Activated naive CD4-positive, alpha-beta T cell treated with anti-CD3 and anti-CD28 coated beads, Interleukin-2, amount 50 U/mL, for 24 hours (primary cell): ENCODE measurements at regions not wholly inside any gene's neighbourhood (a gene's known extent, or its start where the extent isn't known, plus 50 kb on each side); places are given as distances from the start of the nearest gene placed in this dataset.

Experiments
- H3K27ac Mint-ChIP-seq: one replicate; pipeline ENCODE4 v1.8.0; 2021; ENCODE audit warnings: mild to moderate bottlenecking, mixed read lengths
- H3K27me3 Mint-ChIP-seq: one replicate; pipeline ENCODE4 v1.8.0; 2021; ENCODE audit warnings: mixed read lengths
- H3K36me3 Mint-ChIP-seq: one replicate; pipeline ENCODE4 v1.8.0; 2021; ENCODE audit warnings: mixed read lengths
- H3K4me1 Mint-ChIP-seq: one replicate; pipeline ENCODE4 v1.8.0; 2021; ENCODE audit warnings: mixed read lengths
- H3K4me3 Mint-ChIP-seq: one replicate; pipeline ENCODE4 v1.8.0; 2021; ENCODE audit warnings: mild to moderate bottlenecking, mixed read lengths
- H3K9me3 Mint-ChIP-seq: one replicate; pipeline ENCODE4 v1.8.0; 2021; ENCODE audit warnings: mixed read lengths

DNA sequence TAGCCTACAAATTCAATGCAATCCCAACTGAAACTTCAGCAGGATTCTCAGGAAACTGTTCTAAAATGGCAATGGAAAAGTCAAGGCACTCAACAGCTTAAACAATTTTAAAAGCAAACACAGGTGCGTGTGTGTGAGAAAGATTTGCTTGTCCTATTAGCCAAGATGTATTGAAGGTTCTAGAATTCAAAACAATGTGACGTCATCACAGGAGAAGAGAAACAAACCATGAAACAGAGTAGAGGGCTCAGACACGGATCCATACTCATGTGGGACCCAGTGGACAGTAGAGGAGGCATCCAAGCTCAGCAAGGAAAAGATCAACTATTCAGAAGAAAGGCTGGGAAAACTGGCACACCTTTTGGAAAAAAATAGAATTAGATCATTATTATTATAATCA lies 152.8 kb upstream of the DHRS4 start:
- no peak overlapping the region for H3K4me3 Mint-ChIP-seq
- no peaks in the 10 kb centered on the region for H3K27me3 Mint-ChIP-seq
- H3K9me3 Mint-ChIP-seq: peaks cover 10% of the 10 kb centered on the region

GRCh38 chr14:23801766-23802165 lies 151.8 kb upstream of the DHRS4 start:
- Mint-ChIP-seq H3K9me3 (peaks cover 14% of the 10 kb centered on the region), H3K4me3 (no peak overlapping the region), H3K36me3 (no peaks in the 10 kb centered on the region), H3K27ac (no peak overlapping the region), H3K4me1 (no peaks in the 10 kb centered on the region), H3K27me3 (no peaks in the 10 kb centered on the region)

More for the DNA sequence above, 152.8 kb upstream of the DHRS4 start:
- no peak overlapping the region for H3K27ac Mint-ChIP-seq
- H3K36me3 Mint-ChIP-seq: no peaks in the 10 kb centered on the region
- H3K4me1 Mint-ChIP-seq: no peaks in the 10 kb centered on the region

GRCh38 chr14:23804817-23805216 lies 148.8 kb upstream of the DHRS4 start:
- no peaks in the 10 kb centered on the region for H3K4me1 Mint-ChIP-seq
- H3K27ac Mint-ChIP-seq: no peak overlapping the region

DNA sequence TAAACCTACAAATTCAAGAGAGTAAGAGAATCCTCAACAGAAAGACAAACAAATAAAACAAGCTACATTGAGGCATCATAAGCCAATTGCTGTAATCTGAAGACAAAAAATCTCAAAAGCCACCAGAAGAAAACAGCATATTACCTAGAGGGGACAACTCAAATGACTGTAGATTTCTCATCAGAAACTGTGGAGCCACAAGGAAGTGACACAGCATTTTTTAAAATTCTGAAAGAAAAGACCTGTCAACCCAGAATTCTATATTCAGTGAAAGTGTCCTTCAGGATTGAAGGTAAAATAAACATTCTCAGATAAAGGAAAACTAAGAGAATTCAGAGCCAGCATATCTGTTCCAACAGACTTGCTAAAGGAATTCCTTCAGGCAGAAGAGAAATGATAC lies 147.8 kb upstream of the DHRS4 start:
- H3K9me3 Mint-ChIP-seq: peaks cover 17% of the 10 kb centered on the region
- H3K4me3 Mint-ChIP-seq: no peak overlapping the region
- H3K36me3 Mint-ChIP-seq: peaks cover 1% of the 10 kb centered on the region
- H3K27me3 Mint-ChIP-seq: peaks cover 3% of the 10 kb centered on the region
- no peak overlapping the region for H3K27ac Mint-ChIP-seq
- H3K4me1 Mint-ChIP-seq: no peaks in the 10 kb centered on the region

More at GRCh38 chr14:23804817-23805216, 148.8 kb upstream of the DHRS4 start:
- peaks cover 3% of the 10 kb centered on the region for H3K27me3 Mint-ChIP-seq
- H3K9me3 Mint-ChIP-seq: peaks cover 17% of the 10 kb centered on the region
- H3K4me3 Mint-ChIP-seq: no peak overlapping the region
- H3K36me3 Mint-ChIP-seq: peaks cover 1% of the 10 kb centered on the region

DNA sequence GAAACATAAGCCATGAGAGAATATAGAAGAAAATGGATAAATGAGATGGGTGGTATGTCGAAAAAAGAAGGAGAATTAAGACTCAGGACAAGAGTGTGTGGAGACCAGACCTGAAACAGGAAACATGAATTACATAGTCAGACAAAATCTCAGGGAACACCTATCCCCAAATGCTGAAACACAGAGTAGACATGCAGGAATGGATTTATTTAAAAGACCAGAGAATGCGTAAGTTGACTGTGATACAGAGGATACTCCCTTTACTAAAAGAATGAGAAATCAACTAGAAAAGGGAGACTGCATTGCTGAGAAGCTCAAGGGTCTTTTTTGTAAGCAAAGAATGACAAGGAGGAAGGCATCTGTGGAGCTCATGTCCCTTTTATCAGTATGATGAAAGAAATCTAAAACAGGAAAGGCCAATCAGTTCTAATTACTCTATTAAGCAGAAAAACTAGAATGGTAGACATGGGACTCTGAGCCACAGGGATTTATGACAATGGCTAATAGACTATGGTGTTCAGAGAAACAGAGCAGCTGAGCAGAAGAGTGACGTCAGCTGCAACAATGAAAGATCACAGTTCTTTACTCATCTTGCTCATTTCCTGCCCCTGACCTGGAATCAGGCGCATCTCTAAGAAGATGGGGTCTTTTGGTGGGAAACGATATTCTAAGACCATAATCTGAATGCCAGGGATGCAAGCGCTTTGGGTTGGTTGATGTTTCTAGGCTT lies 138.9 kb upstream of the DHRS4 start:
- no peaks in the 10 kb centered on the region for H3K36me3 Mint-ChIP-seq
- no peak overlapping the region for H3K4me3 Mint-ChIP-seq
- H3K27me3 Mint-ChIP-seq: no peaks in the 10 kb centered on the region
- no peaks in the 10 kb centered on the region for H3K9me3 Mint-ChIP-seq
- no peaks in the 10 kb centered on the region for H3K4me1 Mint-ChIP-seq
- no peak overlapping the region for H3K27ac Mint-ChIP-seq

GRCh38 chr14:23816371-23816770 lies 137.2 kb upstream of the DHRS4 start:
- H3K27me3 Mint-ChIP-seq: no peaks in the 10 kb centered on the region

GRCh38 chr14:23817164-23817767 lies 136.3 kb upstream of the DHRS4 start:
- H3K9me3 Mint-ChIP-seq: peaks cover 5% of the 10 kb centered on the region
- H3K4me1 Mint-ChIP-seq: no peaks in the 10 kb centered on the region
- no peaks in the 10 kb centered on the region for H3K36me3 Mint-ChIP-seq
- H3K27me3 Mint-ChIP-seq: no peaks in the 10 kb centered on the region
- no peak overlapping the region for H3K4me3 Mint-ChIP-seq
- H3K27ac Mint-ChIP-seq: no peak overlapping the region

More at GRCh38 chr14:23816371-23816770, 137.2 kb upstream of the DHRS4 start:
- Mint-ChIP-seq H3K9me3 (peaks cover 5% of the 10 kb centered on the region), H3K4me1 (no peaks in the 10 kb centered on the region), H3K36me3 (no peaks in the 10 kb centered on the region), H3K4me3 (no peak overlapping the region), H3K27ac (no peak overlapping the region)

DNA sequence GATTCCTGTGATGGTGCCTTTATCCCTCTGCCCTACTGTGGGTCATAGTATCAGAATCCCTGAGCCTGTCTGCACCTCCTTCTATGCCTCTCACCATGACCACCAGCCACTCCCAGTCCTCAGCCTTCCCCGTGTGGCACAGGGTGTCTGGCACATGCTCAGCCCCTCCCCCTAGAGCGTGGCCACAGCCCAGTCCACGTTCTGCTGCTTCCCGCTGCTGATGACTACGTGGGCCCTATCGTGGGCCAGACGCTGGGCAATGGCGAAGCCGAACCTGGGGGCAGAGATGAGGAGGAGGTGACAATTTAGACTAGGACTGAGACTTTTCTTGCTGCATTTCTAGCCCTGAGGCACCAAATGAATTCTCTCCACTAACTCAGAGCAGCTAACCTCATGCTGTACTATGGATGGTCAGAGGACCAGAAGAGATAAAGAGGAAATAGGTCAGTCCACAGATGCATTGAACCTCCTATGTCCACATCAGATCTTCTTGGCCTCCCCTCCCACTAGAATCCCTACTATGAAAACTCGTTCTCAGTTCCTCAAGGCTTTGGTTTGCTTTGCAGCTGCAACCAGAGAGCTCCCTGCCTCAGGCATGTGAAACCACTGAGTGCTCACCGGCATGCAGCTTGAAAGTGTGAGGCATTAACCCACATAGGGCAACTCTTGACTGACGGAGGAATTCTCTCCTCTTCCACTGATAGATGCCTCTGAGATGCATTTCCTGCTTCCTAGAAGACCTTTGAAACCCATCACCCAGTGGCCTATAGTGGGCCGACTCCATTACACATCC lies 126.3 kb upstream of the DHRS4 start:
- no peaks in the 10 kb centered on the region for H3K9me3 Mint-ChIP-seq
- no peaks in the 10 kb centered on the region for H3K4me1 Mint-ChIP-seq
- H3K27me3 Mint-ChIP-seq: peaks cover 2% of the 10 kb centered on the region
- no peak overlapping the region for H3K27ac Mint-ChIP-seq
- no peak overlapping the region for H3K4me3 Mint-ChIP-seq
- H3K36me3 Mint-ChIP-seq: no peaks in the 10 kb centered on the region

- no peak overlapping the region for H3K4me3 Mint-ChIP-seq
- no peaks in the 10 kb centered on the region for H3K36me3 Mint-ChIP-seq
- H3K27ac Mint-ChIP-seq: no peak overlapping the region
- H3K9me3 Mint-ChIP-seq: no peaks in the 10 kb centered on the region
- peaks cover 2% of the 10 kb centered on the region for H3K27me3 Mint-ChIP-seq
- no peaks in the 10 kb centered on the region for H3K4me1 Mint-ChIP-seq
These were observed 125.6 kb upstream of the DHRS4 start for GRCh38 chr14:23828001-23828400.

- H3K9me3 Mint-ChIP-seq: no peaks in the 10 kb centered on the region
- H3K27me3 Mint-ChIP-seq: no peaks in the 10 kb centered on the region
- no peak overlapping the region for H3K27ac Mint-ChIP-seq
- H3K4me3 Mint-ChIP-seq: no peak overlapping the region
- H3K4me1 Mint-ChIP-seq: no peaks in the 10 kb centered on the region
- no peaks in the 10 kb centered on the region for H3K36me3 Mint-ChIP-seq
These were observed 125.0 kb upstream of the DHRS4 start for GRCh38 chr14:23828616-23829015.

- Mint-ChIP-seq H3K4me3 (no peak overlapping the region), H3K27ac (no peak overlapping the region), H3K9me3 (no peaks in the 10 kb centered on the region), H3K27me3 (no peaks in the 10 kb centered on the region), H3K36me3 (no peaks in the 10 kb centered on the region), H3K4me1 (no peaks in the 10 kb centered on the region)
These were observed 123.7 kb upstream of the DHRS4 start for GRCh38 chr14:23829736-23830471.

- Mint-ChIP-seq H3K27me3 (no peaks in the 10 kb centered on the region), H3K4me3 (no peak overlapping the region), H3K9me3 (no peaks in the 10 kb centered on the region), H3K36me3 (no peaks in the 10 kb centered on the region), H3K4me1 (no peaks in the 10 kb centered on the region), H3K27ac (no peak overlapping the region)
These were observed 122.0 kb upstream of the DHRS4 start for GRCh38 chr14:23831596-23831995.

- Mint-ChIP-seq H3K36me3 (no peaks in the 10 kb centered on the region), H3K27me3 (peaks cover 6% of the 10 kb centered on the region), H3K4me3 (no peak overlapping the region), H3K9me3 (no peaks in the 10 kb centered on the region), H3K4me1 (no peaks in the 10 kb centered on the region), H3K27ac (no peak overlapping the region)
These were observed 91.9 kb upstream of the DHRS4 start for GRCh38 chr14:23861666-23862065.

GRCh38 chr14:23862513-23862912 lies 91.1 kb upstream of the DHRS4 start:
- Mint-ChIP-seq H3K4me1 (no peaks in the 10 kb centered on the region), H3K9me3 (no peaks in the 10 kb centered on the region), H3K36me3 (no peaks in the 10 kb centered on the region), H3K27ac (no peak overlapping the region), H3K4me3 (no peak overlapping the region), H3K27me3 (peaks cover 7% of the 10 kb centered on the region)

- Mint-ChIP-seq H3K27me3 (peaks cover 12% of the 10 kb centered on the region), H3K36me3 (no peaks in the 10 kb centered on the region), H3K27ac (no peak overlapping the region), H3K9me3 (no peaks in the 10 kb centered on the region), H3K4me3 (no peak overlapping the region), H3K4me1 (no peaks in the 10 kb centered on the region)
These were observed 89.7 kb upstream of the DHRS4 start for GRCh38 chr14:23863836-23864235.
